Stimulated activated CD8-positive, alpha-beta memory T cell treated with anti-CD3 and anti-CD28 coated beads, Interleukin-7, amount 100 ng/mL, for 4 hours (primary cell): ENCODE measurements at regions not wholly inside any gene's neighbourhood (a gene's known extent, or its start where the extent isn't known, plus 50 kb on each side); places are given as distances from the start of the nearest gene placed in this dataset.
"Not testable (repeated sequence)": the region's sequence is repeated elsewhere in the genome, so short reads cannot be mapped to it uniquely, and the experiment has no call there.

Experiments
- DNase-seq, 2 donors: peaks; one replicate each; pipeline ENCODE4 v3.0.0-alpha.2; 2020; ENCODE audit warnings: low read depth in 2 of 2

DNA sequence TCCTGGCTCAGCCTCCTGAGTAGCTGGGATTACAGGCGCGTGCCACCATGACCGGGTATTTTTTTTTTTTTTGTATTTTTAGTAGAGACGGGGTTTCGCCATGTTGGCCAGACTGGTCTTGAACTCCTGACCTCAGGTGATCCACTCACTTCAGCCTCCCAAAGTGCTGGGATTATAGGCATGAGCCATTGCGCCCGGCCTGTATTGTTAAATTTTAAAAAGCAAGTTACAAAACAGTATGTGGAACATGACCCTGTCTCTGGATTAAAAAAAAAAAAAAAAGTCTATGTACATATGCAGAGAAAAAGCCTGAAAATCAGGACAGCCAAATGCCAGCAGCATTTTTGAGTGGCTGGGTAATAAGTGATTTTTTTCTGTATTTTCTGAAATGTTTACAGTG is 64.8 kb upstream of the UXS1 start:
- DNase-seq: not testable (repeated sequence)

DNA sequence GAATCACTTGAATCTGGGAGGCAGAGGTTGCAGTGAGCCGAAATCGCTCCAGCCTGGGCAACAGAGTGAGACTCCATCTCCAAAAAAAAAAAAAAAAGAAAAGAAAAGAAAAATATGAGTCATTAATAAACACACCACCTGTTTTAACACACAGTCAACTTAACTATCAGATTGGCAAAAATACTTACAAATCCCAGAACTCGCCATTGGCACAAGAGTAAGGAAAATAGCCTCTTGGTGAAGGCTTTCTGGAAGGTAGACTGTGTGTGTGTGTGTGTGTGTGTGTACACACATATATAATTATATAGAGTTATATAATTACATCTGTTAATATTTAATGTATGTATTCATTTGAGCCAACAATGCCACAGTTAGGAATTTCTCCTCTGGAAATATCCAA is 63.7 kb upstream of the UXS1 start:
- no peak for DNase-seq

DNA sequence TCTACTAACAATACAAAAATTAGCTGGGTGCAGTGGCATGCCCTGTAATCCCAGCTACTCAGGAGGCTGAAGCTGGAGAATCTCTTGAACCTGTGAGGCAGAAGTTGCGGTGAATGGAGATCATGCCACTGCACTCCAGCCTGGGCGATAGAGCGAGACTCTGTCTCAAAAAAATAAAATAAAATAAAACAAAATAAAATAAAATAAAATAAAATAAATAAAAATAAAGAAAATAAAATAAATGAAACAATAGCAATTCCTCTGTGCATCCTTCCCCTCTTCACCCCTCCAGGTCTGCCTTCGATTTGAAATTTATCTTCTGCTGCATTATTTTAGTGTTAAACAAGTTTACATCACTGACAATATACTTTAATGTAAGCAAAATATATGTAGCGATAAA is 63.0 kb upstream of the UXS1 start:
- no peak for DNase-seq

DNA sequence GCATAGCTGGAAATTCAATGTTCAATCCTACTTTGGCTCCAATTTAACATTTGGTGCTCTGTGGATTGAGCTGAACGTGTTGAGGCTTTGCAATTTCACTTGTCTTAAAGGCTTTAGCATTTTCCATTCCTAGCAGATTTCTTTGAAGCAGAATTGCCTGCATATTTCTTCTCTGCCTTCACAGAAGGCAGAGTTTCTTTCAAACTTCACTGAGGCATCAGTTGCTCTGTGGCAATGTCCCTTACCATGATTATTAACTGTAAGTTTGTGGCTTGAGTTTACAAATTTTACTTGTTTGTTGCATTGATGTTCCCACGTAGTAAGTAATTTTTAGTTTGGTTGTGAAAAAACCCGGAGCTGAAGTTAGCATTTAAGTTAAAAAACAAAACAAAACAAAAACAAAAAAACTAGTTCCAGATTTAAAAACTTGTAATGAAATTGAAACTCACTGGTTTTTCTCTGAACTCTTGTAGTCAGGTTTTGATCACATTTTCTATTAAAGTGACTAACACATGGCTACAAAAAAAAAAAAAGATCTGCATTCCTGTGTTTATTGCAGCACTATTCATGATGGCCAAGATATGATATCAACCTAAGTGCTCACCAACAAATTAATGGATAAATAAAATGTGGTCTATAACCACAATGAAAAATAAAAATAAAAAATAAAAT is 55.2 kb upstream of the UXS1 start:
- not testable (repeated sequence) for DNase-seq

DNA sequence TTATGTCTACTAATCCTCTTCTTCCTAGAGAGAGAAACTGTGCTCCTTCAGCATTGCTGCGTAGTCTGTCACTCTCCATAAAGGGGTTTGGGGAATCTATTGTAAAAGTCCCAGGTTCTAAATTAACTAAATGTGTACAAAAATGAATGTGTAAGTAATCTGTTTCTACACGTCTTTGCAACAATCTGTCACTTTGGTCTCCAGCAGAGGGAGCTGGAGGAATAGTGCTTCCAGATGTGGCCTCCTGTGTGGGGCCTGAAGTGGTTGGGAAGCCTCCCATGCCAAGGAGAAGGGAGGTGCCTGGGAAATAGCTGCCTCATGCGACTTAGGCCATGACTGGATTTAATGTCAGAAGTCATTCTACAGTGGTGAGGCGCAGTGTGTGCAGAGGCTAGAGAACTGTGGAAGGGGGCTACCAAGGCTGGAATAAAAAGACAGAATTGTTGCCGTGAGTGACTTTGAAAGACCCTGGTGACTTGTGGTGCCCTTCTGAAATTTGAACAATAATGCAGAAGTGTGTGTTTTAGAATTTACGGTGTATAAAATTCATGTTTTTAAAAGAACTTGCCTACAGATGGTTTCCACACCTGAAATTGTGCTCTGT is 54.5 kb upstream of the UXS1 start:
- DNase-seq: not testable (repeated sequence)
